KMS-11 (cell line): ENCODE measurements at regions not wholly inside any gene's neighbourhood (a gene's known extent, or its start where the extent isn't known, plus 50 kb on each side); places are given as distances from the start of the nearest gene placed in this dataset.

Source experiments
- H2AFZ ChIP-seq: fragments of 200-600 bp; sonication (generic); 2 replicates; pipeline ENCODE4 v1.6.1; 2016; ENCODE audit warnings: antibody characterized with exemption, mixed run types, low read depth
- H3K27ac ChIP-seq: fragments of 200-600 bp; sonication (generic); 2 replicates; pipeline ENCODE4 v1.6.1; 2016; ENCODE audit warnings: mild to moderate bottlenecking, mixed run types
- H3K27me3 ChIP-seq: fragments of 200-600 bp; sonication (generic); 2 replicates; pipeline ENCODE4 v1.6.1; 2017; ENCODE audit warnings: mild to moderate bottlenecking, low read depth, mixed run types, moderate library complexity; ENCODE audit not compliant: insufficient read depth
- H3K36me3 ChIP-seq: fragments of 200-600 bp; sonication (generic); 2 replicates; pipeline ENCODE4 v1.6.1; 2017; ENCODE audit warnings: mild to moderate bottlenecking, mixed run types; ENCODE audit not compliant: insufficient read depth
- H3K4me1 ChIP-seq: fragments of 200-600 bp; sonication (generic); 2 replicates; pipeline ENCODE4 v1.6.1; 2016; ENCODE audit warnings: mild to moderate bottlenecking, low read depth, mixed run types; ENCODE audit not compliant: poor library complexity, severe bottlenecking
- H3K4me2 ChIP-seq: fragments of 200-600 bp; sonication (generic); 2 replicates; pipeline ENCODE4 v1.7.0; 2016; ENCODE audit warnings: mild to moderate bottlenecking, mixed run types
- H3K4me3 ChIP-seq: fragments of 200-600 bp; sonication (generic); IDR thresholded peaks from 2 replicates; pipeline ENCODE4 v1.6.1; 2017; ENCODE audit warnings: low read depth, low read length, mixed read lengths; ENCODE audit not compliant: insufficient read depth
- H3K79me2 ChIP-seq: fragments of 200-600 bp; sonication (generic); 2 replicates; pipeline ENCODE4 v1.6.1; 2016; ENCODE audit warnings: low read depth, mixed run types; ENCODE audit not compliant: insufficient read depth
- H3K9ac ChIP-seq: fragments of 200-600 bp; sonication (generic); 2 replicates; pipeline ENCODE4 v1.6.1; 2016; ENCODE audit warnings: mild to moderate bottlenecking, mixed run types
- H4K20me1 ChIP-seq: fragments of 200-600 bp; sonication (generic); 2 replicates; pipeline ENCODE4 v1.6.1; 2016; ENCODE audit warnings: mild to moderate bottlenecking, mixed run types; ENCODE audit not compliant: insufficient read depth
- CTCF ChIP-seq: fragments of 200-600 bp; sonication (generic); conservative IDR thresholded peaks from 2 replicates; pipeline ENCODE4 v1.6.1; 2017; ENCODE audit warnings: low read depth, mild to moderate bottlenecking, antibody characterized with exemption, low read length, moderate library complexity, mixed read lengths

- H2AFZ ChIP-seq, result no peak overlapping the region
- H3K27ac ChIP-seq, result no peak overlapping the region
- H3K4me2 ChIP-seq, result no peak overlapping the region
- H3K27me3 ChIP-seq, result no peaks in the 10 kb centered on the region
- no peaks in the 10 kb centered on the region for H4K20me1 ChIP-seq
- no peaks in the 10 kb centered on the region; the same call in 1 of the 2 replicates for H3K79me2 ChIP-seq
- no peaks in the 10 kb centered on the region for H3K36me3 ChIP-seq
- no peak overlapping the region for H3K9ac ChIP-seq
- no peak overlapping the region for H3K4me3 ChIP-seq
- TF ChIP-seq CTCF, result no peak
- H3K4me1 ChIP-seq, result no peaks in the 10 kb centered on the region
Observed at GRCh38 chr12:124514996-124515932, 52.1 kb downstream of the NCOR2 start.

- no peak overlapping the region for H3K27ac ChIP-seq
- H4K20me1 ChIP-seq, result no peaks in the 10 kb centered on the region
- H3K4me3 ChIP-seq, result no peak overlapping the region
- TF ChIP-seq CTCF, result no peak
- no peaks in the 10 kb centered on the region; the same call in 1 of the 2 replicates for H3K79me2 ChIP-seq
- H3K4me1 ChIP-seq, result no peaks in the 10 kb centered on the region
- H3K27me3 ChIP-seq, result no peaks in the 10 kb centered on the region
- no peak overlapping the region for H2AFZ ChIP-seq
- no peak overlapping the region for H3K4me2 ChIP-seq
- H3K36me3 ChIP-seq, result no peaks in the 10 kb centered on the region
- H3K9ac ChIP-seq, result no peak overlapping the region
Observed at GRCh38 chr12:124514145-124514995, 53.0 kb downstream of the NCOR2 start.

- no peak overlapping the region for H3K9ac ChIP-seq
- no peaks in the 10 kb centered on the region for H3K27me3 ChIP-seq
- H3K27ac ChIP-seq, result no peak overlapping the region
- H3K4me2 ChIP-seq, result no peak overlapping the region
- H4K20me1 ChIP-seq, result no peaks in the 10 kb centered on the region
- no peaks in the 10 kb centered on the region for H3K4me1 ChIP-seq
- no peak overlapping the region for H3K4me3 ChIP-seq
- no peaks in the 10 kb centered on the region; the same call in 1 of the 2 replicates for H3K79me2 ChIP-seq
- TF ChIP-seq CTCF, result no peak
- no peak overlapping the region for H2AFZ ChIP-seq
- no peaks in the 10 kb centered on the region for H3K36me3 ChIP-seq
Observed at GRCh38 chr12:124513297-124513867, 54.0 kb downstream of the NCOR2 start.

- H2AFZ ChIP-seq, result no peak overlapping the region
- no peaks in the 10 kb centered on the region for H4K20me1 ChIP-seq
- H3K79me2 ChIP-seq, result peaks cover 4% of the 10 kb centered on the region; the same call in 1 of the 2 replicates
- no peak overlapping the region for H3K9ac ChIP-seq
- H3K27me3 ChIP-seq, result no peaks in the 10 kb centered on the region
- H3K4me3 ChIP-seq, result no peak overlapping the region
- no peak for TF ChIP-seq CTCF
- H3K4me2 ChIP-seq, result no peak overlapping the region
- no peaks in the 10 kb centered on the region for H3K36me3 ChIP-seq
- H3K27ac ChIP-seq, result no peak overlapping the region
- no peaks in the 10 kb centered on the region for H3K4me1 ChIP-seq
Observed at GRCh38 chr12:124512667-124513296, 54.6 kb downstream of the NCOR2 start.
